GM18867 (cell line): ENCODE measurements at regions not wholly inside any gene's neighbourhood (a gene's known extent, or its start where the extent isn't known, plus 50 kb on each side); places are given as distances from the start of the nearest gene placed in this dataset.

Source experiments
- ATAC-seq: cut with Tn5 transposase; IDR thresholded peaks from one replicate; pipeline ENCODE4 v1.9.1; 2021; ENCODE audit warnings: mild to moderate bottlenecking, moderate library complexity; ENCODE audit not compliant: unreplicated experiment

DNA sequence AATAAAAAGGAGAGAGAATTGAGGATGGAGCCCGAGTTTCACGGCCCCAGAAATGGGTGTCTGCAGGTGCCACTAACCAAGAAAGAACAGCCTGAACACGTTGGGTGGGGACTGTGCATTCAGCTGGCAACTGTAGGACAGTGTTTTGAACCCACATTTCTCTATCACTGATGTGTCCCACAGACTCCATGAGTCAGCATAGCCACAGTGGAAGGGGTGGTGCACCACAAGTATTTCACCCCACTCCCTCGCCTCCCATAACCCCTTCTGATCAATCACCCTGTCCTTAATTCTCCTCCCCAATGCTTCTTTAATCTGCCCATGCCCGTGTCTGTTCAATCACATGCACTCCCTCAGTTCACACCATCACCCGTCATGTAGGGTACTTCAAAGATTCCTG is 291.5 kb downstream of the ZNF516 start:
- ATAC-seq: no peak

DNA sequence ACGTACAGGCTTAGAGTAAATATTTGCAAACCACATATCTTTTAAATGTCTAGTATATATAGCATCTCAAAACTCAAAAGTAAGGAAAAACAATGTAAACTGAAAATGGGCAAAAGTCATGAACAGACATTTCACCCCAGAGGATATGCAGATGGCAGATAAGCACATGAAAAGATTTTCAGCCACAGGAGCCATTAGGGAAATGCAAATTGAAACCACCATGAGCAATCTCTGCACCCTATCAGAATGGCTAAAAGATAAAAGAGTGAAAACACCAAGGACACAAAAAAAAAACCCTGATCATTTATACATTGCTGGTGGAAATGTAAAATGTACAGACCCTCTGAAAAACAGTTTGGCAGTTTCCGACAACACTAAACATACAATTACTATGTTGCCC is 292.7 kb downstream of the ZNF516 start:
- ATAC-seq: no peak

DNA sequence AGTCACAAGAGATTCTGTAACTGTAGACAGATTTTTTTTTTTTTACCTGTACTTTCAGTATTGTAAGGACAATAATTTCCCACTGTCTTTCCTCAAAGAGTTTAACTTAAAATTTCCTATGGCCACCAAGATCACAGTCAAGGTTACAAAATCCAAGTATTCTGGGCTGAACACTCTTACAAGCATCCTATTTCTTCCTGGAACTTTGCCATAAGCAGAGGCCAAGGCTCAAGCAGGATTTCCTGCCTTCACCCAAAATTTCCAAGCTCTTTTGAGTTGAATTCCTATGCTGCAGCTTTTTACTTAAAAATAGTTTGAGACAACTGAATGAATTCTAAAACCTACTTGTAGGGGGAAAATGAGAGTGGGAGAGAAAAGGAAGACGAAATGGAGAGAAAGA is 299.4 kb downstream of the ZNF516 start:
- no peak for ATAC-seq

DNA sequence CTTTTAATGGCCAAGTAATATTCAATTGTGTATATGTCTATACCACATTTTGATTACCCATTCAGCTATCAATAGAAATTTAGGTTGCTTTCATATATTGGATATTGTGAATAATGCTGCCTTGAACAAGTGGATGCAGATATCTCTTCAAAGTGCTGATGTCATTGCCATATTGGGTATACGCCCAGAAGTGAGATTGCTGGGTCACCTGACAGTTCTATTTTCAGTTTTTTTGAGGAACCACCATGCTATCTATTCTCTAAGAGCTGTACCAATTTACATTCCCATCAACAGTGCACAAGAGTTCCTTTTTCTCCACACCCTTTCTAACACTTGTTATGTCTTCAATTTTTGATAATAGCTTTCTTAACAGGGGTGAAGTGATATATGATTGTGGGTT is 306.9 kb downstream of the ZNF516 start:
- no peak for ATAC-seq

DNA sequence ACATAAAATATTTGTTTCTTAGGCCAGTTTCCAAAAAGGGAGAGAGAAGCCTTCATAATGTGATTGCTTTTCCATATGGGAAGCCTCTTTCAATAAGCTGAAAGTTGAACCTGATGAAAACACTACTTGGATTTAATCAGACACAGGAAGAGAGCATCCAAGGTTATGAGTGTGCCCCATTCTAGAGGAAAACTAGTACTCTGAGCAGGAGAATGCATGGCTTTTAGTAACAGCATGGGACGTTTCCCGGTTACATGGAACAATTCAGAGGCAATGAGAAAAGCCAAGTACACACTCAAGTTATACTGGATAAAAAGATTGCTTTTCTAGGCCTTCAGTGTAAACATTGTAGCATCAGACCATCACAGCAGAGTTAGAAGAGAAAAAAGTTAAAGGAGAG is 315.8 kb downstream of the ZNF516 start:
- no peak for ATAC-seq

DNA sequence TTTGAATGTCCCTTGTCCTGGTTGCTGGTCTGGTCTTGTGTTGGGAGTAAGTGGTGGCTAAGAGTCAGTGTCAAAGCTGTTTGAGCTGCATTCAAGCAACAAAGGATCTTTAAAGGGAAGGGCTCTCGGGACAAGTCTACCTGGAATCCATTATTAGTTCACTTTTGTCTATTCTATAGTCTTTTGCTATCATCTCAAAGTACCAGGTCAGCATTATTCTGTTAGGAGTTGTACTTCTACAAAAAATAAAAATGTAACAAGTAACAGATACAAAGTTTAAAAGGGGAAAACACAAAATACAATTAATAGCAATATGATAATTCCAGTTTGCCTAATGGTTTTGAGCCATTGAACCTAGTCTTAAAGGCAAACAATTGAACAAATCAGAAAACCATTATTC is 317.9 kb downstream of the ZNF516 start:
- no peak for ATAC-seq

DNA sequence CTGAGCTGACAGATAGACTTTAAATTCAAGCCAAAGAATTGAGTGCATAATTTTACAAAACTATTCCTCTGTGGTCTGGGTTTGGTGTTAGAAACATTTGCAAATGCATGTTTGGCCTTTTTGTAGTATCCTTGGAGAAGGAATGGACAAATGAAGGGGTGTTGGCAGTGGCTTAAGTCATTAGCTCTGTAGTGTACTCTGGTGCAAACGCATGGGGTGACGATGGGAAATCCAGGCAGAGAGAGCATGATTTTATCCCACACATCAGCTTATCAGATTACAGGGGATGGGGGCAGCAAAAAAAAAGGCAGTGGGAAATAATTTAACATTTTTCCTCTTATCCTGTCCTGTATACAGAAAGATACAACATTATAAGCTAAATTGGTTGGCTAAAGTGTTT is 320.6 kb downstream of the ZNF516 start:
- ATAC-seq: no peak

DNA sequence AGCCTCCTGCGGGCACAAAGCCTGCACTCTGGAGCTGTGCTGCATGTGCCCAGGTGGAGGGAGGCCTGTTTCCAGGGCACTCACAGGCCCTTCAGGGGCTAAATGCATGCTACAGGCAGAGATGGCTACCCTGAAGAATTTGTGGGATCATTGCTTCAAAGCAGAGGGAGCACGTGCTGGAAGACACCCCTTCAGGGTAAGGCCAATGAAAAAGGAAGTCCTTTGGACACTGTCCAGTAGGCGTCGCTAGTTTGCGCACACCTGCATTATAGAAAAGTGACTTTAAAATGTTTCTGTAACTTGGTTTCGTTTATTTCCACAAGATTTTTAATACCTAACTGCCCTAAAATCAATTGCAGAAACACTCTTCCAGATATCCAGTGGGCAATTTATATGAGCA is 325.3 kb downstream of the ZNF516 start:
- no peak for ATAC-seq

DNA sequence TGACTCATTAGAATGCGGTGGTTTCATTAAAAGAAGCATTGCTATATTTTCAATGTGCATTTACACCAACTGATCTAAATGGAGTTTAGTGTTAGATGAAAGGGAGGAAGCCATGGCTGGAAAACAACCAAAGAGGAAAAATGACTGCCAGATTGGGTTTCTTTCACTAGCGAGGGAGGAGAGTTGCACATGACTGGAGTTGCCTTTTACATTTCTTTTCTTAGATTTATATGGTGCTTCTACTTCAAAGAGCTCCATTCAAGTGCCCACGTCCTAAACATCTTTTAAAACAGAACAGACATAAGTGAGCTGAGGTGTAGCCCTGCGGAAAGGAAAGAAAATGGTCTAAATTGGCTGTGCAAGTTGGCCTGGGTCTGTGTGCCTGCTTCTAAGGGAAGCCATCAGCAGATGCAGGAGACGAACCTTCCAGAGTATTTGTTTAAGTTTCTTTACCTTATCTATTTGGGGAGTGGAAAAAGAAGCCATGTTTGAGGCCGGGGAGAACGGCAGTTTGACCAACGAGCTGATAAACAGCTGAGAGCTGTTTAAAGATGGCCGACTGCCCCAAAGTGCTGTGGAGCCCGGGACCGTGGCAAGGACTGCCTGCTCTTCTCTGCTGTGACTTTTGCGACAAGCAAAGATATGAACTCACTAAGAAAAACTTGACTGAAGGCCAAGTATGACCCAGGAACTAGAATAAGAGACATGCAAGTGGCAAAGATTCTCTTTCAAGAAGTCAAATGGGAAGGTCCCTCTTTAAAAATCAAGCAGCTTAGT is 327.0 kb downstream of the ZNF516 start:
- no peak for ATAC-seq

DNA sequence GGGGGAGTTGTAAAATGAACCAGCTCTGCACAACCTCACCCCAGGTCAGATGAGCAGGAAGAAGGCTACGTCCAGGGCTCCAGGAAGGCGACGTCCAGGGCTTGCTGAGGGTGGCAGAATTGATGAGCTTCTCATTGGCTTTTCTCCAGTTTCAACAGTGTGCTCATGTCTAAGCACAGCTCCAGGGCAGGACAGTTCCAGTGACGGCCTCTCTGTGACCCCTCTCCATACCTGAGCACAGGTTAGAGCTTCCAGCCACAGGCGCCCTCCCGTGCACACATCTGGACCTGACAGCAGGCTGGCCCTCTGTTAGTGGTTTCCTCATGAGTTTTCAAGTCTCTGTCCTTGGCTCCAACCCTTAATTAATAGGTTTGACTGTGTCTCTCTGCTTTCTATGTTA is 327.6 kb downstream of the ZNF516 start:
- no peak for ATAC-seq

DNA sequence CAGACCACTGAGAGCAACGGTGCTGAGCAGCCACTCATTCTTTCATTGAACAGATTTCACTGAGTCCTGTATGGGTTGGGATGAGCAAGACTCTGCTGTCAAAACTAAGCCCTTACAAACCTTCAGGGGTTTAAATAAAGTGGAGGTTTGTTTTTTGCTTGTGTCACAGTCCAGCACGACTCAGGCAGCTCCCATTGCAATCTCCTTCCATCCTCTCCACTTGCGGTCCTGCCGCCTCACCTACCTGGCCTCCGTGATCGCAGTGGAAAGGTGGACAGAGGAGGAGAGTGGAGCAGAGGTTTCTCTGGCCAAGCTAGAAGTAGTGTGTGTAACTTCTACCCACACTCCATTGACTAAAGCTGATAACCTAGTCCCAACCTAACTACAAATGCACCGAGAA is 332.2 kb downstream of the ZNF516 start:
- no peak for ATAC-seq

DNA sequence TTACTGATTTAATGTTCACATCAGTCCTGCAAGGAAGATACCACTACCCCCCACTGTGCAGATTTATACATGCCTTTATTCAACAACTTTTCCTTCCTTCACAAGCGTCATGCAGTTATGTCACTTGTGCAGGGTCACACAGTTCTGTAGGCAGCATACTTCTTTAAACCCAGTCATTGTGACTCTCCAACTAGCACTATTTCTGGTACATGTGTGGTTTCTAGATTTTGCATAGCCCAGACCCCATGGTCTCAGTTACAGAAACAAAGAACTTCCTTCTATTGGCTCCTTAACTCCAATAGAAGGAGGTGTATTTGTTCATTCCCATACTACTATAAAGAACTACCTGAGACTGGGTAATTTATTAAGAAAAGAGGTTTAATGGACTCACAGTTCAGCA is 333.1 kb downstream of the ZNF516 start:
- peak; percentile 68 for ATAC-seq

DNA sequence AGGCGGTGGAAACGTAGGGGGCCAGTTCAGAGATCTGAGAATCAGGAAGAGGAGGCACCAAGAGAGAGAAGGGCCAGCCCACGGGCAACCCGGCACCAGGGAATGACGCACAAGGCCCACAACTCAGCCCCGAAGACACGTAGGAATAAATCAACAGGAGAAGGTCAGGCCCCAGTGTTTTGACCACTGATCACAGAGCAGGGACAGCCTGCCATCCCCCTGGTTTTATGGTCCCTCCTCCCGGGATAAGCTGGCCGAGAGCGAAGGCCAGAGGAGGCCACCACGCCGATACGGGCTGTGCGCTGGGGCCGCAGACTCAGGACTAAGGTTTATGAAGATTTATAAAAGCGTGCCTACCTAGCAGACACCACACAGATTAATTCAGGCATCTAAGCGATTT is 341.4 kb downstream of the ZNF516 start:
- ATAC-seq: no peak

DNA sequence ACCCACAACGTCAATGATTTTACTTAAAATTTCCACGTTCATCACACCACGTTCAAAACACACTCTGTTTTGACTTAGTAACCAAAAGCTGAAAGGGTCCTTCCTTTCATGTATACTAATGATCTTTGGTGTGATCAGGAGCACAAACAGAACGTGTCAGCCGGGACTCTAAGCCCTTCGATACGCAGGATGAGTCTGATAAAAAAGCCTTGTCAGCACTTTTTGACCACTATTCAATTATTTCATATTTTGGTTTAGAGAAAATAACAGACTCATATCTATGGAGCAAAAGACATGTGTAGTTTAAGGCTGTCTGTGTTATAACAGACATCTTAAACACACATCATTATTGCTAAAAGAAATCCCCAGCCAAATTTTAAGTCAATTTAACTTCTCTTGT is 345.3 kb downstream of the ZNF516 start:
- no peak for ATAC-seq

DNA sequence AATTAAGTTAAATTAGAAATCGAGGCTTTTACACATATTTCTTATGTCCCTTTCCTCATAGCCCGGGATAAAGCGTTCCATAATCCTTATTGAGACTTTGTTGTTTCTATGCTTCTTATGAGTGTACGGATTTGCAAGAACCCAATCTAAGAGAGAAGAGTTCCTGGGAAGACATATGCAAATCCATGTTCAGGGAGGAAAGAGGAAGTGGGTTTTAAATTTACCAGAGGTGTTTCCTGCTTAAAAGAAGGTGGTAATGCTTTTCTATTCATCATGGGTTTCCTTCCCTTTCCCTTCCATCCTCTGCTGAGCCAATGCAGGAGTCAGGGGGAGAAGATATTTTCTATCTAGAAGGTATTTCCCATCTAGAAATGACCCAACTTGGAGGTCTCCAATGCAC is 345.8 kb downstream of the ZNF516 start:
- ATAC-seq: no peak

DNA sequence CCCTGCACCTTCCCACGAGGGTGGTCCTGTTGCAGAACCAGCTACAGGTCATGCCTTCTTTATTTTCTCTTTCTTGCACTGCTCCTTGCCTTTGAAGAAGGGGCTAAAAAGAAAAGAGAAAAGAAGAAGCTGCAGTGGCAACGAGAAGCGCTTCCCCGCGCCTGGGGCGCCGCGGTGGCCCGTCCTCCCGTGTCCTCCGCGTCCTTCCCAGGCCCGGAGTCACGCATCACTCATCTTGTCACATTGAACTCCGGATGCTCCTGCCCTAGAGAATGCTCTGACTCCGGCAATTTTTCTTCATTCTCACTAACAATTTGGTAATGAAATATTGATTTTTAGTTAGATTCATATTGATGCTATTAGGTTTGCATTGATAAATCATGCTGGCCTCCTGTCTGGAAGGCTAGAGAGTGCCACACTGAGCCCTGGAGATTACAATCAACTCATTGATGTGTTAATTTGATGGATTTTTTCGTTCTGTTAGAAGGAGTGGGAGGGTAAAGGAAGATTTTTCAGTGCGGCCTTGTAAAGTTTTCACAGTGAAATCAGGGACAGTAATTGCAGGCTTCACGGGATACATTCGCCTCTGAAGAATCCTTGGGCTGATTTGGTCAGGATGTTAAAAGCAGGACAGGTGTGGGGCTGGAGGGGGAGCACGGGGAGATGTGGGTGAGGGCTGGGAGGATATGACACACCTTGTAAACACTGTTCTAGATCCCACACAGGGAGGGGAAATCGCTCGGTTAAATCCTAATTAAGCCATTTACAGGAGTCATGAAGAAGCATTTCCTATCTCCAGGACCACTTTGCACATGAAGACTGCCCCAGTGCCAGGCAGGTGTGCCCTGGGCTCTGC is 349.3 kb downstream of the ZNF516 start:
- ATAC-seq: no peak

DNA sequence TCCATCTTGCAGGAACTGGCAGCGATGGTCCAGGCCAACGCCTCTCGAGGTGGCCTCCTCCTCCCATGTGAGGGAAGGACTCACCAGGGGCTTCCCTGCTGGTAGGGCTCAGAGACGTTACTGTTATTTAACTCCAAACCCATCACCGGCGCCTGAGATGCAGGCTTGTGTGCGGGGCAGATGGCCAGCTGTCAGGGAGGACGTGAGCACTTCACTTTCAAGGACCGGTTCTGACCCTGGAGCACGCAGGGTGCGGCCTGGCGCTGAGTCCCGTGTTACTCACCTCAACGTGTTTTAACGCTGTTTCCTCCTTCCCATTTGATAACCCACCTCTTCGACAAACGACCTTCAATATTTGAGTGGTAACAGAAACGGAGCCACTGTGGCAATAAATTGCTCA is 350.2 kb downstream of the ZNF516 start:
- no peak for ATAC-seq

DNA sequence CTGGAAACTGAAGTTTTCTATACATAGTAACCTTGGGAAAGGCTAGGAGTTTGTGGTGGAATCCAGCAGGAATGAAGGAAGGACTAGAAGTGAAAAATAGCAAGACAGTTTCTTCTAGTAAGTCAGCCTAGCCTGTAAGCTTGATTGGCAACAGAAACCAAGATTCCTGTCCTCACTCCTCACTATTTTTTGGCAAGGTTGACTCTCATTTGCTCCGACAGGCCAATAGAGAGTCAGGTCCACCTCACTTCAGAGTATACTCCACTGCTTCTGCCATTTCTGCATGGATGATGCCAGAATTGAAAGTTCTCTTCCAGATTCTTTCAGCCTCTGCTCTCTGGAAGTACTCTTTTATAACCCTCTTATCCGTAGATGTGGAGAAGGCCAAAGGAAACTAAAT is 352.4 kb downstream of the ZNF516 start:
- no peak for ATAC-seq

DNA sequence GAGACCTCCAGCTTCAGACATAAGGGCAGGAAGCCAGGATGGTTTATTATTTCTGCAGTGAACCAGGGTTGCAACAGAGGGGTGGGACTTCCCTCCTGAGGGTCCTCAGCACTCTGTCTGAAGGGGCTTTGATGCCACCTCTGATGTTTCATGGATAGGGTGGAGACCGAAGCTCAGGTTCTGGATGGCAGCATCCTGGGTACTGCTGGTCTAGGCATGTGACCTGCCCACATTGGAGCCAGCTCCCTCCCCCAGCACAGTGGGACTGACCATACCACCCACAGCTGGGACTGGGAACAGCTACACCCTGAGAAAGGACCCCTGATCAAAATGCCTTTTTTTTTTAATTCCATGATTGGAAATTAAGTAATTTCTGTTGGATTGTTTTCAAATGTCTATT is 355.2 kb downstream of the ZNF516 start:
- no peak for ATAC-seq

DNA sequence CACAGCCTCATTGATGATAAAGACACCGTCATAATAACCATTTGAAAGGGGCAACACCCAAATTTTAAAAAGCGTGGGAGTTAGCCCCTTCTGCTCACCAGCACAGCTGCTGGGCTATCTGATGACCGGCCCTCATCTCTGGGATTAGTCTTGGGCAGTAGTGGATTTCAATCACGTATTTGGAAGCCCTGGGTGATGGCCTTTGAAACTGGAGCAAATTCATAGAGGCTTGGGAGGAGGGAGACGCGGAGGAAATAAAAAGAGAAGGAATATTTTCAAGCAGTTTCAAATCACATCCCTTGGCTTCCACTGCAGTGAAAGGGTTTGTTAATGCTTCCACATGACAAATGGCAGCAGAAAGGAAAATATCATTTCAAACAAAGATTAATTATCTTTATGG is 357.8 kb downstream of the ZNF516 start:
- no peak for ATAC-seq

DNA sequence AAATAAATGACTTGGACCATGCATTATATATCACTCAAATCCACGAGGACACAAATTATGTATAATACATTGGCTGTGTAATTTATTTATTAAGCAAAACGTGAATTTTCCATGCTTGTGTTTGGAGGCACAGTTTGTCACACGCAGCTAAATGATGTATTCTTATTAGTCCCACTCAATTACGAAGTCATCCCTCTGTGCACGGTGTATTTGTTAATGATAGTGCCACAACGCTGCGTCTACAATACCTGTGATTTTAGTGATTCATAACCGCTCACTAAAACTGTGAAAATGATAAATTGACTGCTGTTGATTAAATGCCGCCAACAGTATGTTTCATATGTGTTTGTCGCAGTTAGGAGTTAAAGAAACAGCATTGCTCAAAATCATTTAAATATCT is 358.3 kb downstream of the ZNF516 start:
- ATAC-seq: no peak

DNA sequence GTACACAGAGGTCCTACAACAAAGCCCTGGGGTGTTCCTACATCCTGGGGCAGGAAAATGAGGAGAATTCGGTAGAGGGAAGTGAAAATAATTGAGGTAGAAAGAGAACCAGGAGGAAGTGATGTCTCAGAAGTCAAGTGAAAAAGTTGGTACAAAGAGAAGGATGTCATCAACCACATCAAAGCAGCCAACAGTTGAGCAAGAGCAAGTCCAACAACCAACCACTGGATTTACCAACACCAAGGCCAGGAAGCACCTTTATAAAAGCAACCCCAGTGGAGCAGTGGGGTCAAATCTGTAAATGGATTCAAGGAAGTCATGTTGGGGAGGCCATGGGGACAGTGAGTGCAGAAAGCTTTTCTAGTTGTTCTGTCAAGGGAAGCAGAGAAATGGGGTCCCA is 360.4 kb downstream of the ZNF516 start:
- ATAC-seq: no peak
